ENCODE measurements at regions not wholly inside any gene's neighbourhood (a gene's known extent, or its start where the extent isn't known, plus 50 kb on each side); places are given as distances from the start of the nearest gene placed in this dataset.

- TF ChIP-seq TAF1 (IDR thresholded peaks at IDR 0.05; ENCODE audit: low read depth), result no peak
- TF ChIP-seq CEBPB (IDR thresholded peaks at IDR 0.05), result no peak
- TF ChIP-seq, protein P1, sequence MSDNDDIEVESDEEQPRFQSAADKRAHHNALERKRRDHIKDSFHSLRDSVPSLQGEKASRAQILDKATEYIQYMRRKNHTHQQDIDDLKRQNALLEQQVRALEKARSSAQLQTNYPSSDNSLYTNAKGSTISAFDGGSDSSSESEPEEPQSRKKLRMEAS (IDR thresholded peaks at IDR 0.05), result no peak
- no peak for TF ChIP-seq EP300 (IDR thresholded peaks at IDR 0.05; ENCODE audit: borderline replicate concordance)
- no peak for TF ChIP-seq TEAD4 (IDR thresholded peaks at IDR 0.05)
- TF ChIP-seq YY1 (IDR thresholded peaks at IDR 0.05; ENCODE audit: low read depth), result no peak
- no peak for TF ChIP-seq NFIC (IDR thresholded peaks at IDR 0.05)
- no peak for TF ChIP-seq RAD21 (IDR thresholded peaks at IDR 0.05; ENCODE audit: low read depth)
- TF ChIP-seq, protein P2, sequence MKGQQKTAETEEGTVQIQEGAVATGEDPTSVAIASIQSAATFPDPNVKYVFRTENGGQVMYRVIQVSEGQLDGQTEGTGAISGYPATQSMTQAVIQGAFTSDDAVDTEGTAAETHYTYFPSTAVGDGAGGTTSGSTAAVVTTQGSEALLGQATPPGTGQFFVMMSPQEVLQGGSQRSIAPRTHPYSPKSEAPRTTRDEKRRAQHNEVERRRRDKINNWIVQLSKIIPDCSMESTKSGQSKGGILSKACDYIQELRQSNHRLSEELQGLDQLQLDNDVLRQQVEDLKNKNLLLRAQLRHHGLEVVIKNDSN (IDR thresholded peaks at IDR 0.05), result no peak
- TF ChIP-seq ZBTB7A (IDR thresholded peaks at IDR 0.05; ENCODE audit: low read depth), result no peak
- TF ChIP-seq EGR1 (IDR thresholded peaks at IDR 0.05), result no peak
- no peak for TF ChIP-seq FOXM1 (IDR thresholded peaks at IDR 0.05; ENCODE audit: borderline replicate concordance, low read depth)
- TF ChIP-seq CREB1 (IDR thresholded peaks at IDR 0.05; ENCODE audit: low read depth), result no peak
- TF ChIP-seq TCF12 (IDR thresholded peaks at IDR 0.05; ENCODE audit: low read depth), result no peak
These were observed 446.2 kb upstream of the FSHR start for GRCh38 chr2:49600524-49600923.
